OCI-LY3 (cell line): ENCODE measurements at regions not wholly inside any gene's neighbourhood (a gene's known extent, or its start where the extent isn't known, plus 50 kb on each side); places are given as distances from the start of the nearest gene placed in this dataset.

Source experiments
- H2AFZ ChIP-seq: fragments of 200-600, 300-600 bp; shearing (Covaris generic); 2 replicates; pipeline ENCODE4 v1.6.0; 2014; ENCODE audit warnings: antibody characterized with exemption, low read depth, low read length
- H3K27ac ChIP-seq: fragments of 200-600, 300-600 bp; sonication (generic); 2 replicates; pipeline ENCODE4 v1.5.1; 2014; ENCODE audit warnings: mild to moderate bottlenecking, low read length, moderate library complexity, mixed read lengths
- H3K27me3 ChIP-seq: fragments of 200-600, 300-600 bp; sonication (generic); 2 replicates; pipeline ENCODE4 v1.6.1; 2014; ENCODE audit warnings: low read depth, low read length, mixed read lengths
- H3K36me3 ChIP-seq: fragments of 200-600, 300-600 bp; sonication (generic); replicated peaks from 2 replicates; pipeline ENCODE3; 2014; ENCODE audit warnings: low read depth, low read length, mixed read lengths
- H3K4me1 ChIP-seq: fragments of 300-600, 200-600 bp; sonication (generic); 2 replicates; pipeline ENCODE4 v1.6.1; 2014; ENCODE audit warnings: low read length, mixed read lengths
- H3K4me2 ChIP-seq: fragments of 200-600, 300-600 bp; sonication (generic); 2 replicates; pipeline ENCODE4 v1.6.1; 2014; ENCODE audit warnings: low read length, mixed read lengths
- H3K4me3 ChIP-seq: fragments of 300-600, 200-600 bp; sonication (generic); 2 replicates; pipeline ENCODE4 v1.5.1; 2014; ENCODE audit warnings: antibody characterized with exemption, mild to moderate bottlenecking, low read length, moderate library complexity
- H3K79me2 ChIP-seq: fragments of 300-600, 200-600 bp; shearing (Covaris generic); 2 replicates; pipeline ENCODE4 v1.6.1; 2014; ENCODE audit warnings: mild to moderate bottlenecking, low read length, mixed read lengths
- H3K9ac ChIP-seq: fragments of 300-600, 200-600 bp; shearing (Covaris generic); 2 replicates; pipeline ENCODE4 v1.6.0; 2014; ENCODE audit warnings: mild to moderate bottlenecking, low read length, moderate library complexity
- H3K9me3 ChIP-seq: fragments of 200-600, 300-600 bp; shearing (Covaris generic); 2 replicates; pipeline ENCODE4 v1.6.1; 2014; ENCODE audit warnings: low read length, mixed read lengths; ENCODE audit not compliant: insufficient read depth
- H4K20me1 ChIP-seq: fragments of 200-600, 300-600 bp; sonication (generic); 2 replicates; pipeline ENCODE4 v1.6.1; 2016; ENCODE audit warnings: low read length, mixed read lengths; ENCODE audit not compliant: insufficient read depth
- EZH2phosphoT487 ChIP-seq: fragments of 200-600 bp; shearing (Covaris generic); IDR thresholded peaks from 2 replicates; pipeline ENCODE4 v1.6.1; 2018; ENCODE audit warnings: antibody characterized with exemption, mixed run types, low read depth
- TF ChIP-seq, protein P1 (sequence below): fragments of 200-600, 300-600 bp; sonication (generic); IDR thresholded peaks from 2 replicates; pipeline ENCODE4 v1.5.1; 2014; ENCODE audit warnings: antibody characterized with exemption, low read length, low read depth

DNA sequence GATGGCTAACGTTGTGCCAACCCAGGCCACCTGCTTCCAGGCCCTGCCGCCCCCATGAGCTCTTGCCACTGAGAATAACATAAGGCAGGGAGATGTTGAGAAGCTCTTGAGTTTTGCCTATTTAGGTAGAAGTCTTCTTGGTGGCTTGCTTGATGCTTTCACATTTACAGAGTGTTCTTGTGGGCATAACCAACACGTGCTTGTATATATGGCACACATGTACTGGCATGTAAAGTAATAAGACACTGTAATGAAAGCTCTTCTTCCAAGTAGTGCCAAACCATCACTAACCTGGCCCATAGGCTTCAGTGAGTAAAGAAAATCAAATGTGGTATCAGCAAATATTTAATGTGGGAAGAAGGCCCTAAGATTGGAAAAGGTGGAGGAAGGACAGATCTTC is 146.9 kb upstream of the CITED2 start:
- TF ChIP-seq EZH2phosphoT487 = no peak
- Histone ChIP-seq H3K4me2 (no peak overlapping the region), H3K79me2 (no peaks in the 10 kb centered on the region), H3K4me1 (no peaks in the 10 kb centered on the region), H4K20me1 (no peaks in the 10 kb centered on the region), H3K9ac (no peak overlapping the region), H3K27me3 (no peaks in the 10 kb centered on the region), H3K36me3 (no peaks in the 10 kb centered on the region), H3K4me3 (no peak overlapping the region), H3K9me3 (no peaks in the 10 kb centered on the region), H2AFZ (no peak overlapping the region), H3K27ac (no peak overlapping the region)

DNA sequence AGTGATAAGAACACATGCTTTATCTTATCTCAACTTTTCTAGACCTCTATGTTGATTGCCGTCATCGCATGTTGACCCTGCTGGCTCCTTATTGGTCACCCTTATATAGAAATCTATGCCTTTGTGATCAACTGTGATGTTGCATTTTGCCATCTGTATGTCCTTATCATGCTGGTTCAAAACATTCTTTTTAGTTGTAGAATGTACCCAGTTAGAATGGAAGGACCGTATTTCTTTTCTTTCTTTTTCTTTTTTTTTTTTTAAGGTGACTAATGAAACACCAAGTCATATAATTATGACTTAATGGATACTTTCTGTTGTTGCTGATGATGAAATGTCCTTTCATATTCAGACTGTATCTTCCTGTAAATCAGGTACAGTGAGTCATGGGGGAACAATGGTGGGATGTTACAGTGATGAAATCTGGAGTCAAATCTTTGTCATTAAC is 145.9 kb upstream of the CITED2 start:
- no peak overlapping the region for H3K4me2 ChIP-seq
- H3K27ac ChIP-seq = no peak overlapping the region
- no peaks in the 10 kb centered on the region for H3K79me2 ChIP-seq
- no peak for TF ChIP-seq EZH2phosphoT487
- TF ChIP-seq, protein P1, sequence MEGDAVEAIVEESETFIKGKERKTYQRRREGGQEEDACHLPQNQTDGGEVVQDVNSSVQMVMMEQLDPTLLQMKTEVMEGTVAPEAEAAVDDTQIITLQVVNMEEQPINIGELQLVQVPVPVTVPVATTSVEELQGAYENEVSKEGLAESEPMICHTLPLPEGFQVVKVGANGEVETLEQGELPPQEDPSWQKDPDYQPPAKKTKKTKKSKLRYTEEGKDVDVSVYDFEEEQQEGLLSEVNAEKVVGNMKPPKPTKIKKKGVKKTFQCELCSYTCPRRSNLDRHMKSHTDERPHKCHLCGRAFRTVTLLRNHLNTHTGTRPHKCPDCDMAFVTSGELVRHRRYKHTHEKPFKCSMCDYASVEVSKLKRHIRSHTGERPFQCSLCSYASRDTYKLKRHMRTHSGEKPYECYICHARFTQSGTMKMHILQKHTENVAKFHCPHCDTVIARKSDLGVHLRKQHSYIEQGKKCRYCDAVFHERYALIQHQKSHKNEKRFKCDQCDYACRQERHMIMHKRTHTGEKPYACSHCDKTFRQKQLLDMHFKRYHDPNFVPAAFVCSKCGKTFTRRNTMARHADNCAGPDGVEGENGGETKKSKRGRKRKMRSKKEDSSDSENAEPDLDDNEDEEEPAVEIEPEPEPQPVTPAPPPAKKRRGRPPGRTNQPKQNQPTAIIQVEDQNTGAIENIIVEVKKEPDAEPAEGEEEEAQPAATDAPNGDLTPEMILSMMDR = no peak
- H3K9me3 ChIP-seq = no peaks in the 10 kb centered on the region
- H2AFZ ChIP-seq = no peak overlapping the region
- H3K4me1 ChIP-seq = peaks cover 5% of the 10 kb centered on the region
- no peak overlapping the region for H3K9ac ChIP-seq
- no peak overlapping the region for H3K4me3 ChIP-seq
- no peaks in the 10 kb centered on the region for H3K36me3 ChIP-seq
- H3K27me3 ChIP-seq = no peaks in the 10 kb centered on the region
- H4K20me1 ChIP-seq = no peaks in the 10 kb centered on the region

DNA sequence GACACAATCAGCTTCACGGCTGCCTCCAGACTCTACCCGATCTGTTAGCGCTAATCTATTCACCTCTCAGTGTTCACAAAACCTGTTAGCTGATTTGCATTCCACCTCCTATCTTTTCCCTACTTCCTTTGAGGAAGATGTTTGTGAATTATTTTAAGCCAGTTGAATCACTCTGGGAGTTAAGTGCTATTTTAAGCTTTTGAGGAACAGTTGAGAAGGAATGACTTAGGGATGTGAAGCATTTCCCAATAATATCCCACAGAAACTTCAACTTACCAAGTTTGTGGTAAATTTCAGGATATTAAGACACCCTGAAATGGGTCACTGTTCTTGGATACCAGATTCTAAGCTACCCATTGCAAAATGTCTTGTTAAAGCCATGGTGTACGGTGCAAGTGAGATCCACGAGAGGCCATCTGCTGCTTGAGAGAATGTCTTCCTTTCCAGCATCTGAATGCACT is 145.2 kb upstream of the CITED2 start:
- Histone ChIP-seq H3K27ac (no peak overlapping the region), H3K79me2 (no peaks in the 10 kb centered on the region), H3K9ac (no peak overlapping the region), H2AFZ (no peak overlapping the region), H3K4me1 (peaks cover 12% of the 10 kb centered on the region), H3K4me3 (no peak overlapping the region), H3K4me2 (no peak overlapping the region), H4K20me1 (no peaks in the 10 kb centered on the region), H3K36me3 (no peaks in the 10 kb centered on the region), H3K27me3 (no peaks in the 10 kb centered on the region), H3K9me3 (no peaks in the 10 kb centered on the region)
- TF ChIP-seq, protein P1 = no peak
- TF ChIP-seq EZH2phosphoT487 = no peak

DNA sequence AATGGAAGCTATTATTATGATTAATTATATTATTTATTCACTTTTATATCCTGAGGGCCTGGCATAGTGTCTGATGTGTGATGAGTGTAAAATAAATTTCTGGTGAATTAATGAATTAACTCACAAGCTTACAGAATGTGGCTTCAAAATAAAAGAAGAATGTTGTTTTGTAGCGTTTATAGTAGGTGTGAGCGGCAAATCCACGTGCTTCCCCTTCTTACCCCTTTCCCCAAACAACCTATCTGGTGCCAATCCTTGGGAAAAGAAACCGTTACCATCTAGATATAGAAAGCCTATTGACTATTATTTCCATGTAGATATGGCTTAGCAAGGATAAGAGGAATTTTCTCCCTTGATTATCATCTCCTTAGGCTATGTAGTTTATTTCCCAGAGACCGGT is 144.6 kb upstream of the CITED2 start:
- H4K20me1 ChIP-seq = no peaks in the 10 kb centered on the region
- H3K4me1 ChIP-seq = peaks cover 12% of the 10 kb centered on the region
- no peak overlapping the region for H3K4me3 ChIP-seq
- H3K9me3 ChIP-seq = no peaks in the 10 kb centered on the region
- H3K27ac ChIP-seq = no peak overlapping the region
- TF ChIP-seq EZH2phosphoT487 = no peak
- TF ChIP-seq, protein P1 = no peak
- H3K9ac ChIP-seq = no peak overlapping the region
- no peak overlapping the region for H3K4me2 ChIP-seq
- H3K27me3 ChIP-seq = no peaks in the 10 kb centered on the region
- no peaks in the 10 kb centered on the region for H3K79me2 ChIP-seq
- no peaks in the 10 kb centered on the region for H3K36me3 ChIP-seq
- H2AFZ ChIP-seq = no peak overlapping the region
